GM12878 (cell line): ENCODE measurements at regions not wholly inside any gene's neighbourhood (a gene's known extent, or its start where the extent isn't known, plus 50 kb on each side); places are given as distances from the start of the nearest gene placed in this dataset.

Source experiments
- ATAC-seq: fragments of 200-7000 bp; cut with Tn5 transposase; 3 replicates; pipeline ENCODE4 v1.9.1; 2020; ENCODE audit warnings: mild to moderate bottlenecking, moderate library complexity
- BruUV-seq: library from RNA; stranded (reverse); fragments of 400-500 nt; replicated peaks from 2 replicates; lab custom pipeline; 2021; lab: Mats Ljungman, UMichigan
- CTCF ChIA-PET: fragments of 300-600 bp; sonication (Branson Sonifier 250); formaldehyde crosslinking; extraction: SDS; loops from one replicate; lab custom pipeline; 2021; ENCODE audit warnings: inconsistent platforms; lab: Yijun Ruan, JAX
- POLR2A ChIA-PET: fragments of 350-600 bp; formaldehyde crosslinking; extraction: SDS; loops from one replicate; lab custom pipeline; 2021; ENCODE audit warnings: inconsistent platforms; lab: Charles Lee
- RAD21 ChIA-PET: fragments of 300-600 bp; sonication (Branson Sonifier 250); formaldehyde crosslinking; loops from one replicate; lab custom pipeline; 2023; ENCODE audit warnings: antibody characterized with exemption; ENCODE audit not compliant: unreplicated experiment; lab: Charles Lee
- SMC1A ChIA-PET: fragments of 300-600 bp; sonication (Branson Sonifier 250); formaldehyde crosslinking; loops from one replicate; lab custom pipeline; 2023; ENCODE audit not compliant: unreplicated experiment, uncharacterized antibody; lab: Charles Lee
- DNase-seq: peaks from one replicate; pipeline ENCODE4 v3.0.0-alpha.2; 2011; ENCODE audit warnings: low read depth, low spot score
- FAIRE-seq: peaks from 3 replicates; lab custom pipeline; 2011; peaks lifted over from hg19 to GRCh38; lab: Jason Lieb, UNC
- H2AFZ ChIP-seq: 2 replicates; pipeline ENCODE4 v1.6.0; 2011; ENCODE audit warnings: low read depth, low read length, control low read depth; ENCODE audit not compliant: control insufficient read depth
- H3K27ac ChIP-seq: 2 replicates; pipeline ENCODE4 v1.5.1; 2011; ENCODE audit warnings: control low read depth; ENCODE audit not compliant: control insufficient read depth, insufficient read depth
- H3K27me3 ChIP-seq, 2 experiments: replicated peaks in 1 of 2; 2 replicates each; pipeline versions ENCODE4 v1.6.0 to v1.6.1; 2011; ENCODE audit warnings: low read length in 1 of 2; ENCODE audit not compliant: control insufficient read depth in 2 of 2, insufficient read depth in 2 of 2
- H3K36me3 ChIP-seq, 2 experiments: 2 replicates each; pipeline ENCODE4 v1.5.1; 2011; ENCODE audit warnings: low read length in 1 of 2; ENCODE audit not compliant: control insufficient read depth in 2 of 2, insufficient read depth in 2 of 2
- H3K4me1 ChIP-seq: 2 replicates; pipeline ENCODE4 v1.6.1; 2011; ENCODE audit warnings: mild to moderate bottlenecking, low read length, moderate library complexity, mixed read lengths; ENCODE audit not compliant: control insufficient read depth, insufficient read depth
- H3K4me2 ChIP-seq: 2 replicates; pipeline ENCODE4 v1.6.0; 2011; ENCODE audit warnings: control low read depth; ENCODE audit not compliant: control insufficient read depth, insufficient read depth
- H3K4me3 ChIP-seq: fragments of 200-600 bp; sonication (generic); 2 replicates; pipeline ENCODE4 v1.5.1; 2016
- H3K79me2 ChIP-seq: 2 replicates; pipeline ENCODE4 v1.6.0; 2011; ENCODE audit warnings: low read length; ENCODE audit not compliant: control insufficient read depth, insufficient read depth
- H3K9ac ChIP-seq: 2 replicates; pipeline ENCODE4 v1.8.0; 2011; ENCODE audit warnings: low read length, control low read depth, mixed read lengths; ENCODE audit not compliant: control insufficient read depth, insufficient read depth
- H3K9me3 ChIP-seq: replicated peaks from 3 replicates; pipeline ENCODE4 v1.5.1; 2011; ENCODE audit warnings: mild to moderate bottlenecking, low read length; ENCODE audit not compliant: control insufficient read depth, insufficient read depth
- H4K20me1 ChIP-seq: 2 replicates; pipeline ENCODE4 v1.6.0; 2011; ENCODE audit not compliant: control insufficient read depth, insufficient read depth
- MYC ChIP-seq: IDR thresholded peaks from 2 replicates; pipeline ENCODE4 v1.6.1; 2011; ENCODE audit warnings: mild to moderate bottlenecking, low read length, moderate library complexity, inconsistent platforms; ENCODE audit not compliant: insufficient read depth, insufficient replicate concordance, insufficient read length, severe bottlenecking
- NFIC ChIP-seq: IDR thresholded peaks from 2 replicates; pipeline ENCODE4 v1.6.1; 2012; ENCODE audit warnings: low read depth, mild to moderate bottlenecking, inconsistent platforms, low read length, moderate library complexity
- POLR2AphosphoS2 ChIP-seq: IDR thresholded peaks from 2 replicates; pipeline ENCODE4 v1.6.1; 2011; ENCODE audit warnings: low read depth, mild to moderate bottlenecking, low read length, improper control_type of control experiment, moderate library complexity
- SRF ChIP-seq, 2 experiments: IDR thresholded peaks; 2 replicates each; pipeline ENCODE4 v1.6.1; 2011; ENCODE audit warnings: low read depth in 2 of 2, low read length in 2 of 2, mild to moderate bottlenecking in 1 of 2, moderate library complexity in 1 of 2
- ZBED1 ChIP-seq: IDR thresholded peaks from 2 replicates; pipeline ENCODE4 v1.6.1; 2016; ENCODE audit warnings: borderline replicate concordance
- WGBS: methylation state at CpG from one replicate; pipeline ENCODE4 v1.1.6; 2016; ENCODE audit warnings: low lambda C conversion rate; ENCODE audit not compliant: insufficient replicate concordance, insufficient coverage; ENCODE audit errors: missing lambda C conversion rate; 5-methylcytosine and 5-hydroxymethylcytosine counted together
- in situ Hi-C: fragments of 300-500 bp; cut with MboI; formaldehyde crosslinking; loops from 9 replicates; pipeline ENCODE4 v1.14.3; 2018; ENCODE audit warnings: mixed read lengths
- intact Hi-C: fragments of 100-400 bp; cut with micrococcal nuclease; formaldehyde crosslinking; loops from one replicate; pipeline ENCODE4 v1.14.2; 2022; ENCODE audit not compliant: unreplicated experiment

GRCh38 chr5:44499381-44499780, 110.2 kb upstream of the FGF10 start:
- ChIA-PET RAD21 (no interaction called here), SMC1A (no interaction called here), POLR2A (no interaction called here), CTCF (no interaction called here)
- DNase-seq (no peak), ATAC-seq (no peak), FAIRE-seq (no peak)
- Histone ChIP-seq H3K27ac (no peak overlapping the region), H3K9me3 (no peaks in the 10 kb centered on the region), H3K4me3 (no peak overlapping the region), H3K79me2 (no peaks in the 10 kb centered on the region), H4K20me1 (no peaks in the 10 kb centered on the region), H3K4me2 (no peak overlapping the region), H3K36me3 (no peaks in the 10 kb centered on the region), H3K9ac (no peak overlapping the region), H3K27me3 (no peaks in the 10 kb centered on the region)
- in situ Hi-C loops = no loop called here
- intact Hi-C loops = no loop called here
- TF ChIP-seq POLR2AphosphoS2 (no peak), ZBED1 (no peak), MYC (no peak), SRF (IDR thresholded peaks at IDR 0.05; ENCODE audit: low read depth in 2 of 2, low read length in 2 of 2) (no peak)
- TF ChIP-seq, all 136 proteins: peak for 0
- 0% methylated on average over 1 of the region's 1 CpG for WGBS
- BruUV-seq = no TSS peak
- no peaks in the 10 kb centered on the region for H3K4me1 ChIP-seq
- no peak overlapping the region for H2AFZ ChIP-seq

DNA sequence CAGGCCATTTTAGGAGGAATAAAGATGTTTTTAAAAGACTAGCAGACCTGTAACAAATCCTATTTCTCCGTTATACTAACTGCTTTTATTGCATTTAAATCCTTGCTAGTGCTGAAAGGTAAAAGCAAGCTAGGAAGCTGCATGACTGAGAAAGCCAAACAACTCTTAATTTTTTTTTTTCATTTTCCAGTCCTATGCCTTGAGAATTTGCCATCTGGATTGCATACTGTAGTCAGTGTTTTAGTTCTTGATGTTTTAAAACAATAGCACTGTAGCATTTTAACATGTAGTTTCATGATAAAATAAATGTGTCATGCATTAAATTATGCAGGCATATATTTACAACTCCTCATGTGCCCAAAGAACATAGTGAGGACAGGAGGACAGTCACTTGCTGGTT, 108.4 kb upstream of the FGF10 start:
- Histone ChIP-seq H3K79me2 (no peaks in the 10 kb centered on the region), H2AFZ (no peak overlapping the region), H3K4me3 (no peak overlapping the region), H3K4me1 (no peaks in the 10 kb centered on the region), H4K20me1 (no peaks in the 10 kb centered on the region), H3K9ac (no peak overlapping the region), H3K36me3 (no peaks in the 10 kb centered on the region), H3K27ac (no peak overlapping the region), H3K4me2 (no peak overlapping the region), H3K9me3 (no peaks in the 10 kb centered on the region), H3K27me3 (no peaks in the 10 kb centered on the region)
- DNase-seq (no peak), ATAC-seq (no peak), FAIRE-seq (no peak)
- intact Hi-C loops (no loop called here), in situ Hi-C loops (no loop called here)
- SMC1A ChIA-PET = no interaction called here
- no peak for TF ChIP-seq NFIC
- WGBS = 0% methylated on average over 1 of the region's 1 CpG
- RAD21 ChIA-PET = no interaction called here
- CTCF ChIA-PET = no interaction called here
- POLR2A ChIA-PET = no interaction called here
- BruUV-seq = no TSS peak
